GM21528 (cell line): ENCODE measurements at regions not wholly inside any gene's neighbourhood (a gene's known extent, or its start where the extent isn't known, plus 50 kb on each side); places are given as distances from the start of the nearest gene placed in this dataset.
"Not testable (repeated sequence)": the region's sequence is repeated elsewhere in the genome, so short reads cannot be mapped to it uniquely, and the experiment has no call there.

Source experiments
- ATAC-seq: cut with Tn5 transposase; IDR thresholded peaks from one replicate; pipeline ENCODE4 v1.9.1; 2021; ENCODE audit warnings: mild to moderate bottlenecking, moderate library complexity; ENCODE audit not compliant: unreplicated experiment, low FRiP score

DNA sequence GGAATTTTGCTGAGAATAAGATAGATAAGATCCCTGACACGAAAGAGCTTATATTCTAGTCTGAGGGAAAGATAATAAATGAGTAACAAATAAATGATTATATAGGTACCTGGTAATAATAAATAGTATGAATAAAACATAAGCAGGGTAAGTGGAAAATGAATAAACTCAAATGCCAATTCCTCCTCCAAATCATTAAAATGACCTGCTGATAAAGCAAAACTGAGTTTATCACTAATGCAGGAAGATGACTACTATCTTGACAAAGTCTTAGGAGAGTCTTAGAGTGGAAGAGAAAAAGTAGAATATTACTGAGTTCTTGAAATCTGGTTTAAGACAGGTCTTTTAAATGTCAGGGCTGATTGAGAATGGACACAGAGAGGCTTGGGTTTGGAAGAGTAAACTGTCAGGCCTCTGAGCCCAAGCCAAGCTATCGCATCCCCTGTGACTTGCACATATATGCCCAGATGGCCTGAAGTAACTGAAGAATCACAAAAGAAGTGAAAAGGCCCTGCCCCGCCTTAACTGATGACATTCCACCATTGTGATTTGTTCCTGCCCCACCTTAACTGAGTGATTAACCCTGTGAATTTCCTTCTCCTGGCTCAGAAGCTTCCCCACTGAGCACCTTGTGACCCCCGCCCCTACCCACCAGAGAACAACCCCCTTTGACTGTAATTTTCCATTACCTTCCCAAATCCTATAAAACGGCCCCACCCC lies 637.8 kb downstream of the UTRN start:
- not testable (repeated sequence) for ATAC-seq

DNA sequence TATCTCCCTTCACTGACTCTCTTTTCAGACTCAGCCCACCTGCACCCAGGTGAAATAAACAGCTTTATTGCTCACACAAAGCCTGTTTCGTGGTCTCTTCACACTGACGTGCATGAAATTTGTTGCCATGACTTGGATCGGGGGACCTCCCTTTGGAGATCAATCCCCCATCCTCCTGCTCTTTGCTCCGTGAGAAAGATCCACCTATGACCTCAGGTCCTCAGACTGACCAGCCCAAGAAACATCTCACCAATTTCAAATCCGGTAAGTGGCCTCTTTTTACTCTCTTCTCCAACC lies 638.3 kb downstream of the UTRN start:
- not testable (repeated sequence) for ATAC-seq

DNA sequence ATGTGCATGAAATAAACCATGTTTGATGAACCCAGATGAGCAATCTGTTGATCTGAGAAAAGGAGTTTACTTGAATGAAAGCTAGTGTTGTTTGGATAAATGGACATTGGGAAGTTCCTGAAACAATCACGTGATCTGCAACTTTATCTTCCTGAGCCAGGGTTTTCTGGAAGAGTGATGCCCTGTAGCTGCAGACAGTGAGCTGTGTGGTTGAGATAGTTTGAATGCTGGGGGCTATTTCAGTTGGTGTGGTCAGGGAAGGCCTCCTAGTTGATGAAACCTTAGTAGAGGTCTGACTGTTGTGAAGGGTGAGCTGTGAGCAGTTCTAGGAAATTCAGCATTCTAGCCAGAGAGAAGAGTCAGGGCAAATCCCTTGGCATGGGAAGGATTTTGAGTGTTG lies 643.7 kb downstream of the UTRN start:
- ATAC-seq, result no peak

DNA sequence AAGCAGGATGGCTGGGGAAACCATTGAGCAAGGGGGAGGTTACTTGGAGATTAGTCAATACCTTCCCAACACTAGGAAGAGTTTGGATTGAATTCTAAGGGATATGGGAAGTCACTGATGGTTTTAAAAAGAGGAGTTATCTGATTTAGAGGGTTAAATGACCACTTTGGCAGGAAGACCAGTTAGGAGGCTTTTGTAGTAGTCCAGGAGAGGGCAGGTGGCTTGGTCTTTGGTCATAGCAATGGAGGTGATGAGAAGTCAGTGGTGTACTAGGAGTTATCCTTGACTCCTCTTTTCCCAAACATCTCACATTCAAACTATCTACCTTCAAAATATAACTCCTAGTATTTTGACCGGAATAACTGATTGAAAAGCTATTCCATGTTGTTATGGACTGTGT lies 644.1 kb downstream of the UTRN start:
- ATAC-seq, result no peak

DNA sequence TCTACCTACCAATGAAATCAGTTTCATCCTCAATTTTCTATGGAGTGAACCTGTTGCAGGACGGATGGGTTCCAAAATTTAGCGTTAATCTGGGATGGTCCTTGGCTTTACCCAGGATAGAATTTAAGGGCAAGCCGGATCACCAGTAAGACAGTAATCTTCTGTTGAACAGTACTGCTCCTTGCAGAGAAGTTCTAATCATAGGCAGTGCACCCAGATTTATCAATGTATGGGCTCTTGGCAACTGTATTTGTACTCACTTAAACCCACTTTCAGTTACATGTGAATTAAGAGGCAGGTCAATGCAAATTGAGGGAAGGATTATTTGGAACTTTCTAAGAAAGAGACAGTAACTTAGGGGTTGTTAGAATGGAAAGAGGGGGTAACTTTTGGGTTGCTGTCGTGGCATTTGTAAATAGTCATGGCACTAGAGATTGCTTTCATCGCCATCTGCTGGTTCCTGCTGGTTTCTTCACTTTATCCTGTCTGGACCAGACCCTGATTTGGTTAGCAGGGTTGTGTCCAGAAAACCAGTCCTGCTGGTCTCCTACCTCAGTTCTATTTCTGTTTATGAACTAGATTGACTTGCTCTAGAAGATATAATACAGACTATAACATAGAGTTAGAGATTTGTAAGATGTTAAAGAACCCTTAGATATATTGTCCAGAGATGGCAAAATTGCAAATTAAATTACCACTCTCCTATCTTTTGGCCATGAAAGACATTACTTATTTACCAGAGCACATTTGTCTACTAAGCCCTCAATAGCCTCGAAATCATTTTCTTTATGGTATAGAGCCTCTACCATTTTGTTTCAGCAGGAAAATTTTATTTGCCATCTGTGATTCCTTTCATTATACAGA lies 646.3 kb downstream of the UTRN start:
- no peak for ATAC-seq

DNA sequence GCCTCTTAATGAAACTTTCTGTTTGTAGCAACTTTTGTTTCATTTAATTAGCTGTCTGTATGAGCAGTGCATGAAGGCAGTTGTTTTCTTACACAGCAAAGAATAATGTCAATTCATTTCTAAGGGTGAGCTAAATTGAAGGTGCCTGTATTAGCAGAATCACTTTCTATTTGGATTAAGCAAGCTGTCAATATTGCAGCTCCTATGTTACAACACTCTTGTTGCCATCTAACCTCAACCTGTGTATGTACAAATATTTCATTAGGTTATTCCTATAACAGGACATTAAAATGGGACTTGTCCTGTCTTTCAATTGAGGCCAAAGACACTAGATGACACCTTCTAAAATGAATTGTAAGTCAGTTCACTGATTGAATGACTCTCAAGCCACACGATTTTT lies 647.5 kb downstream of the UTRN start:
- ATAC-seq, result no peak

DNA sequence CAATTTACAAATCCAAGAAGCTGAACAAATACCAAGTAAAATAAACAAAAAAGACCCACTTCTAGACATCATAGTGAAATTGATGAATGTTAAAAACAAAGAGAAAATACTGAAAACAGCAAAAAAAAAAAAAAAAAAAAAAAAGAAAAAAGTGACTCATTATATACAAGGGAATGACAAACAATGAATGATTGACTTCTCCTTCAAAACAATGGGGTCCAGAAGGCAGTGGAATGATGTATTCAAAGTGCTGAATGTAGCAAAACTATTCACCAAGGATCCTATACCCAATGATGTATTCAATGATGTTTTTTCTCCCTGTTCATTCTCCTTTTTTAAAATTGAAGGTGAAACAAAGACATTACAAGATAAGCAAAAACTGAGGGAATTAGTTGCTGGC lies 650.0 kb downstream of the UTRN start:
- no peak for ATAC-seq

DNA sequence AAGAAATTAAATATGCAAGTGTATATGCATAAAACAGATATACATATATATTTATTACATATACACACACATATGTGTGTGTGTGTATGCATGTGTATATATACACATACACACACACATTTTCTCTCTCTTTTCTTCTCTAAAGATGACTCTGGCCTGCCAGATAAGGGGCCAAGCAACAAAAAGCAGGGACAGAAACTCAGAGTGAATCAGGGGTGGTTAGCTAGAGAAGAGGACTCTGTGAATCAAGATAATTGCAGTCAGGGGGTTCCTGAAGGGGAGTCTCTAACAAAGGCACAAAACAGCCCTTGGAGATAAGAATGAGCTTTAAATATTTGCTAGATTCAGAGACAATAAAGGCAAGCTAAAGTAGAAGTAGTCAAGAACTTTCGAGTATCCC lies 650.5 kb downstream of the UTRN start:
- ATAC-seq, result no peak

DNA sequence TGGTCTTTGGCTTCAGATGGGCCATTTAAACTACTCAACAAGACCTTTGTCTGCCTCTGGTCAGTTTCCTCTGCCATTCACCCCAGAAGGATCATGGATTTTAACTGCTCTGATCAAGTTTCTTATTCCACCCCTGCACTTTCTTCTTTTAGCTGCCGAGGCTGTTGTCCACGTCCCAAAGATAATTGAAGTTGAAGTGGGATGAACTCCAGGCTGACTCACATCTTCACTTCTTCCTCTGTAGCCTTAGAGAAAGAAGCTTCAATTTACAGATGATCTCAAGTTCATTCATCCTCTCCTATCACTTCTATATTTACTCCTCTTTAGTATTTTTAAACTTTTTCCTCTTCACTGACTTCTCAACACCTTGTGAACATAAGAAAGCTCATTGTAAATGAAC lies 651.6 kb downstream of the UTRN start:
- ATAC-seq, result no peak

DNA sequence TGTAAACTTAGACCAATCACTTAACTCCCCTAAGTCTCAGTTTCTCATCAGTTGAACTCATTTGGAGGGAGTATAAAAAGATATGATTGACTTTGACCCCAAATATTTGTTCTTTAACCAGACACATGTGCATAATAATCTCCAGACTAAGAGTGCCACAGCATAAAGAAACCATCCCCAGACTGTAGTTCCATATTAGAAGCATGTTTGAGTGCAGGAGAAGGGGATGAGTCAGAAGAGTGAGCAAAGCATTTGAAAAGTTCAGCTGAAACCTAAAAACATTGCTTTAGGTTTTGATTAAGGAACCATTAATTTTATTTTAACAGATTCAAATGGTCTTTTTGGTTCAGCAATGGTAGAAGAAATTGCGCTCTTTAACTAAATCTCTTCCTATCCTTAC lies 654.8 kb downstream of the UTRN start:
- ATAC-seq, result no peak

DNA sequence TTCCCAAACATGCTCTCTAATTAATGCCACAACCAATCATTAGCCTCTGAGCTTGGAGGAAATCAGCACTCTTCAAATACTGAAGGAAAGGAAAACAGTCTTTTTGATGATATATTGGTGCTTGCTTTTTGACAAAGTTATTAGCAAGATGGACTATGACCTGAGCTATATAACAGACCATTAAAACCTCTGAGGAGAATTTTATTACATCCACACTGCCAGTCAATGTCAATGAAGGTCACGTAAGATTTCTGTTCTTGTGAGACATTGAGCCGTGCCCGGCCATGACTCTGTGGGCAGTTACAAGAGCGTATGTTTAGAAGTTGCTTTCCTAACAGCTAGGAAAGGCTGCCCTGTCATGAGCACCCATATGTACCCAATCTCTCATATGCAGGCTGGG lies 659.0 kb downstream of the UTRN start:
- no peak for ATAC-seq

DNA sequence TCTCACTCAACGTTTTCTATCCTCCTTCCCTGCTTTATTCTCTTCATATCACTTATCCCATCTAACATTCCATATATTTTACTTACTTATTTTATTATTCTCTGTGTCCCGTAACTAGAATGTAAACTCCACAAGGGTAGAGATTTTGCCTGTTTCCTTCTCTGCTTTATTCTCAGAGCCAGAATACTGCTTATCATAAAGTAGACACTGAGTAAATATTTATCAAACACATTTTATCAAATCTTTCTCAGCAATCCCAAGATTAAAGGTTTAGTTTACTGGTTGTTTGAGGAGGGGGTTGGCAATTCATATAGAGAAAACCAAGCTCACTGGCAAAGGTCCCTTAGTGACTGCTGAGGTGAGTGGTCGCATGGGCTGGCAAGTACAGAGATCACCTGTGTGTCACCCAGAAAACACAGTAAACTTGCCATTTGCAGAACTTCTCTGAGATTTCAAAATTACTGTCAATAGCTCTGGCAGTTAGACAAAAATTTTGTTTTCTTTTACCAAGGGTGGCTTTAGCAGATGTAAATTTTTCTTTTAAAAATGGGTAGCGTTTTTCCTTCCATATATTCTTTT lies 662.4 kb downstream of the UTRN start:
- ATAC-seq, result no peak

DNA sequence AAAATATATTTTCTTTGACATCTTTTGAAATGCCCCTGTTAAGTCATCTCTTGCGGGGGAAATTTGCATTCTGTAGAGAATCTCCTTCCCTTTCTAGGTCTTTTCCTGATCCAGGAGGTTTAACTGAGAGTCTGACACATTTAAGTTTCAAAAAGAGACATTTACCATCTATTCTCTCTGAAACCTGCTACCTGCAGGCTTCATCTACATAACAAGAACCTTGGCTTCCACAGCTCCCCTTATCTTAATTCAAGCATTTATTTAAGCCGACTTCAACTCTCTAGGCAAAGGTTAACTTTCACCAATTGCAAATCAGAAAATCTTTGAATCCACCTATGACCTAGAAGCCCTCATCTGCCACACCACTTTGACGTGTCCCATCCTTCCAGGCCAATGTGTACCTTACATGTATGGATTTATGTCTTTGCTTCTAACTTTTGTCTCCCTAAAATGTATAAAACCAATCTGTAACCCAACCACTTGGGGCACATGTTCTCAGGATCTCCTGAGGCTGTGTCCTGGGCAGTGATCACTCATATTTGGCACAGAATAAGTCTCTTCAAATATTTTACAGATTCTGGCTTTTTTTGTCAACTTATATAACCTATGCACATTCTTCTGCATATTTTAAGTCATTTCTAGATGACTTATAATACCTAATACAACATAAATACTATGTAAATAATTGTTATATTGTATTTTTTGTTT lies 666.7 kb downstream of the UTRN start:
- no peak for ATAC-seq

DNA sequence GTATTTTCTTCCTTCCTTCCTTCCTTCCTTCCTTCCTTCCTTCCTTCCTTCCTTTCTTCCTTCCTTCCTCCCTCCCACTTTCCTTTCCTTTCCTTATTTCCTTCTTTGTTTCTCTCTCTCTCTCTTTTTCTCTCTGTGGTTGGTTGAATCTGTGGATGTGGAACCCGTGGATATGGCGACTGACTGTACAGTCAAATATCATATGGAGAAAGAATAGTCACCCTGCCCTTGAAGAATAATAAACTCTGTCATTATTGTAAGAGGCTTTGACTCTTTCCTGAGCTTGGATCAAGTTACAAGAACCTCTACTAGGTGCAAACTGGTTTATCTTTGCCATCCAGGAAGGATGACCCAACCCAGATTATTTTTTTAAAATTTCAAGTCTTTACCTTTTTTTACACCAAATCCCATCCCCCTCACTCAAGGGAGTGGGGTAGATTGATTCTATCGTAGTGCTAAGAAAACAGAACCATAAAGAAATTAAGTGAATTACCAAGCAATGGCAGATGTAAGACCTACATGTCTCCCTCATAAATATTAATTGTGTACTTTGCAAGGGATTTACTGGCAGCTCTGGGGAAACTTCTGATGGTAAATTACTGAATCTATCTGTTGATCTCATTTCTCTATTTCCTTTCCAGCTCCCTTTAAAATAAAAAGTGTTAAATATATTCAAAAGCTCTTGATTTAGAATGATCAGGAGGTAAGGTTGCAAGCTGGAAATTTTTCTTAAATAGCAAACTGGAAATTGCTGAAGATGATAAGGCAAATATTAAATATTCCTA lies 667.5 kb downstream of the UTRN start:
- no peak for ATAC-seq

DNA sequence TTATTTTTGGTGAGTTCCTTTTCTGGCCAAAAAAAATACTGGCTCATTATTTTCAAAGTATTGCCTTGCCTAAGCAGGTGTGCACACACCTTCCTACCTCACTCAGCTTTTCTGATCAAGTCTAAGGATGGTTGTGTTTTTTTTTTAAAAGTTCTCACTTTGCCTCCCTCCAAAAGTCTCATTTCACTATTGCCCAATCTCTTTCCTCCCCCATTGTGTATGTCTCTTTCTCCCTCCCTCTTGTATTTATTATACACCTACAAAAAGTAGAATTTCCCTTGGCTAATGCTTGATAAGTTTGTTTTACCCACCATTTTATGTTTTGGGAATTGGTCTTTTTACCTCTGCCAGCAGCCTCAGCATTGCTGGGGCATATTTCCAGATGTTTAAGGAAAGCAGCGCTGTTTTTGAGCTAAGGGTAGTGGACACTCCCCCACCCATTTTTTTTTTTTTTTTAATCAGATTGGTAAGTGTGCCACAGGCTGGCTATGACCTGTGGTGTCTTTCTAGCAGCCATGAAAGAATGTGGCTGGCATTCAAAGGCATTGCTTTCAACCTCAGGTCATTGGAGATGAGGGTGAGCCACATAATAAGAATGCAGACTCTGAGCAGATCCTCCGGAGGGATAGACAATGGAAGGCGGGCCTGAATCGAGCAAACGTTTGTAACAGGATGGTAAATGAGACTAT lies 668.6 kb downstream of the UTRN start:
- ATAC-seq, result no peak

DNA sequence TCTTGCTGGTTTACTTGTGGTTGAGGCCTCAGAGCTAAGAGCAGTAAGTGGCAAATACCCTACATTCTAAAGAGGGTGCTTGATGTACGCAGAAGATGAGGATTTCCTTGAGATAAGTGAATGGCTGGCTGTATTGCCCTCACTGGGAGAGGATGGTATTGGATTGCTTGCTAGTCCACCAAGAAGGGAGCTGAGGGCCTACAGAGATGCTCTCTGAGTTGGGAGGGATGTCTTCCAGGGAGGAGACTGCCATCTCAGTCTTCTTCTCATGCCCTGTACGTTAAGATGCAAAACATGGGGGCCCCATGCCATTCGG lies 669.1 kb downstream of the UTRN start:
- no peak for ATAC-seq

DNA sequence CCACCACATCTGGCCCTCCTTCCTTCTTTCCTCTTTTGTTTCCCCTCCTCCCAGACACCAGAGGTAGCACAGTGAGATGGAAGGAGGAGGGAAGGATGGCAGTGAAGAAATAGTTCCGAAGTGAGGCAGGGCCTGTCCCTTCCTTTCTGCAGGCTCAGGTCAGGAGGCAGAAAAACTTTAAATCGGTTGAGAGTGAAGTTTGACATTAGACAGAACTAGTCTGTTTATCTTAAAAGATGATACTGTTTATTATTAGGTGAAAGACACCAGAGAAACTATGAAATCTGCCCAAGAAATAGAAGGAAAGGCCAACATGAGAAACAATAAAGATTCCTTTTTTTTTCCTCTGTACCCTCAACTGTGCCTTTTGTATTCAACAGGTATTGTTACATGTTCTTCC lies 670.3 kb downstream of the UTRN start:
- no peak for ATAC-seq

DNA sequence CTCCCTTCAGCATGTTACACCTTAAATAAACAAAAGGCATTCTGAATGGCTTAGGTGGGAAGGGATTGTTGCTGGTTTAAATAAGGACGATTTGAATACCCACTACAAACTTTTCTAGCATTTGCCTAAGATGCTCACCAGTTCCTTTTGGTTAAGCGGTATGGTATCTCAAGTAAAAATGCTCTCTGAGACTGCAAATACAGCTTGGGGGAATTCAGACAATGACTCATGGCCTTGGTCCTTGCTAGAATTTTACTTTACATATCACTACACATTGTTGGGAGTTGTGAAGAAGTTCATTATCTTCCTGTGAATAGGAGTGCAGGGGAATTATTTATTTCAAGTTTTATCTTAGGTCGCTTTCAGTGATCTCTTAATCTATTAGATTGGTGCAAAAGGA lies 670.7 kb downstream of the UTRN start:
- no peak for ATAC-seq

DNA sequence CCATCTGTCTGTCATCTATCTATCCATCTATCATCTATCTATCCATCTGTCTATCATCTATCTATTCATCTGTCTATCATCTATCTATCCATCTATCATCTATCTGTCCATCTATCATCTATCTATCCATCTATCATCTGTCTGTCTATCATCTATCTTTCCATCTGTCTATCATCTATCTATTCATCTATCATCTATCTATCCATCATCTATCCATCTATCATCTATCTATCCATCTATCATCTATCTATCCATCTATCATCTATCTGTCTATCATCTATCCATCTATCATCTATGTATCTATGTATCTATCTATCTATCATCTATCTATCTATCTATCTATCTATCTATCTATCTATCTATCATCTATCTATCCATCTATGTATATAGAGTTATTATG lies 671.6 kb downstream of the UTRN start:
- not testable (repeated sequence) for ATAC-seq
